NCI-H524 (cell line): ENCODE measurements at regions not wholly inside any gene's neighbourhood (a gene's known extent, or its start where the extent isn't known, plus 50 kb on each side); places are given as distances from the start of the nearest gene placed in this dataset.
A peak's percentile ranks its signal among the peaks of the same experiment; 100 is the strongest.
"Not testable (repeated sequence)": the region's sequence is repeated elsewhere in the genome, so short reads cannot be mapped to it uniquely, and the experiment has no call there.

ENCODE experiments used
- DNase-seq, 2 experiments: peaks; one replicate each; lab custom pipeline; 2025; lab: John Stamatoyannopoulos, UW

DNA sequence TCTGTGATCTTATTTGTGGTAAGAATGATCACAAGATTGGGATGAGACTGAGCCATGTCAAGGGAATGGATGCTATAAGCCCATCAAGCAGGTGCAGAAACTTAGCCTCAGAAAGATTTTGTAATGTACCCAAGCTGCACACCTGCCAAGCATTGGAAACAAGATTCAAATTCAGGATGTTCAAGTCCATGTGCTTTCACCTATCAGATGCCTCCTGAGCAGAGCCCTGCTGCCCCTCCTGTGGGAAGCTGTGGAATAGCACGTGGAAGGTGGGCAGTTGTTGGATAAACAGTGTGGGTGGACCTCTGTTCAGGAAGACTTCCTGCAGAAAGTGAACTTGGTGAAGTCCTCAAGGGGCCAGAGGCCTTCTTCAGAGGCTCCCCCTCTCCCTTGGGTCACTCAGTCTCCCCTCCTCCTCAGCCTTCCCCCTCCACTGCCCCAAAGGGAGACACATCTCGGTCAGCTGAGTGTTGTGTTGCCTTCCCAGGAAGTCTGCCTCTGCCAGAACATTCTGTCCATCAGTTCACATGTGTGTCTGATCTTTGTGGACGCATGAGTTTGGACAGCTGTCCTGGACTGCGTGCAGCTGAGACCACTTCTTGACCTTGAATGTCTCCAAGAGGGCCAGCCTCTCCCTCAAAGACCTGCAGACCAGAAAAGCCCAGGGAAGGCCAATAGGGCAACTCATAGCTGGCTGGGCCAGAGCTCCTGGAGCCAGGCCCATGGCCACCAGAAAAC, 186.1 kb downstream of the INHBB start:
- DNase-seq: no peak

DNA sequence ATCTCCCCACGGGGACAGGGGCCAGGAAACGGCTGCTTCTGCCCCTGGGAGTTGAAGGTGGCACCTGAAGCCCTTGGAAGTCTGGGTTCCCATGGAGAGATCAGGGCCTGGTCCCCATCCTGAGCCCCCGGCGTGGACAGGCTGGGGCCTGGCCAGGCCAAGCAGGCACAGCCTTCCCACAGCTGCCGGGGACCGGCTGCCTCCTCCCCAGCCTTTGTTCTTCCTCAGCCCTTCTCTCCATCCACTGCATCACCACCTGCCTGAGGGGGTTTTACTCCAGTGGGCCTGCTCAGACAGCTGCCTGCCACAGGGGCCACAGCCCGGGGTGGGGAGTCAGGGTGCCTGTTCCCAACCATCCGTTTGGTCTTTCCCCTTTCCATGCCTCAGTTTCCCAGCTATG, 187.7 kb downstream of the INHBB start:
- no peak for DNase-seq

DNA sequence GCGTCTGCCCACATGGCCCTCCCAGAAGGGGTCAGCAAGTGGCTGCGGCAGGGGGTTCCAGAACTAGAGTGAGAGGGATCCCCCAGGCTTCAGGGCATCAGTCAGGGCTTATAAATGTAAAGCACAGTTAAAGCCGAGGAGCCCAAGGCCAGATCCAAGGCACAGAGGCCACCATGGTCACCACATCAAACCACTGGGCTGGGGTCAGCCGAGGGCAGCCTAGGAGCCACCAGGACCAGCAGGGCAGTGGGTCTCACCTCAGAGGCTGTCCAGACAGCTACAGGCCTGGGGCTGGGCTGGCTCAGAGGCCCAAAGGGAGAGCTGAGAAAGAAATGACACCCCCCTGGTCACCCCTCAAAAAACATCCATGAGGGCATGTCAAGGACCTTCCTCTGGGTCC, 188.5 kb downstream of the INHBB start:
- no peak for DNase-seq

DNA sequence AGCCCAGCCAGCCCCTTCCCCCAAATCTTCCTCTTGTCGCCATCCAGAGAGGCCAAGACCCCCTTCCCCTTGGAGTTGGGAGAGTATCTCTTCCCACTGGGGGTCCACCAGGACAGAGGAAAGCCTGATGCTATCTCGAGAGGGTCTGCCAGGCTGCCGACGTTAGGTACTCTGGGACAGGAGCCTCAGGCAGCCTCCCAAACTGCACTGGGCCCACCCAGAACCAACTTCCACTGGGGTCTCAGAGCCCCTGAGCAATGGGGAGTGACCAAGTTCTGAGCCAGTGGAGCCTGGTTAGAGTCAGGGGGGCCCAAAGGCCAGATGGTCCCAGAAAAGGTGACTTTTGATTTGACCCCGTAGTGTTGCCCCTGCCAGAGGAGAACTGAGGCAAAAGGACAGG, 189.1 kb downstream of the INHBB start:
- DNase-seq: no peak

DNA sequence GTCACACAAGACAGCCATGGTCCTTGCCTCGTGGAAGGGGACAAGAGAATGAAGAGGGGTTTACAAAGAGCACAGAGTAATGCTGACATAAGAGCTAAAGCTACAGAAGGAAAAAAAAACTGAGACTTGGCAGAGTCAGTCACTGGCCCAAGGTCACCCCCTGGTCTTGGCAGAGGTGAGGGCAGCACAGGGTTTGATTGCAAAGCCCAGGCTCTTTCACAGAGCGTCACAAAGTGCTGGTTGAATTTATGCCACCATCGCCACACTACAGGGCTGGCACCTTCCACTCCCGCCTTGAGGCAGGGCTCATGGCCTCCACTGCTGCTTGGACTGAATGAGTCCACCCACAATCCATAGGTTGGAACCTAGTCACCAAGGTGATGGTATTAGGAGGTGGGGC, 190.2 kb downstream of the INHBB start:
- DNase-seq: no peak

DNA sequence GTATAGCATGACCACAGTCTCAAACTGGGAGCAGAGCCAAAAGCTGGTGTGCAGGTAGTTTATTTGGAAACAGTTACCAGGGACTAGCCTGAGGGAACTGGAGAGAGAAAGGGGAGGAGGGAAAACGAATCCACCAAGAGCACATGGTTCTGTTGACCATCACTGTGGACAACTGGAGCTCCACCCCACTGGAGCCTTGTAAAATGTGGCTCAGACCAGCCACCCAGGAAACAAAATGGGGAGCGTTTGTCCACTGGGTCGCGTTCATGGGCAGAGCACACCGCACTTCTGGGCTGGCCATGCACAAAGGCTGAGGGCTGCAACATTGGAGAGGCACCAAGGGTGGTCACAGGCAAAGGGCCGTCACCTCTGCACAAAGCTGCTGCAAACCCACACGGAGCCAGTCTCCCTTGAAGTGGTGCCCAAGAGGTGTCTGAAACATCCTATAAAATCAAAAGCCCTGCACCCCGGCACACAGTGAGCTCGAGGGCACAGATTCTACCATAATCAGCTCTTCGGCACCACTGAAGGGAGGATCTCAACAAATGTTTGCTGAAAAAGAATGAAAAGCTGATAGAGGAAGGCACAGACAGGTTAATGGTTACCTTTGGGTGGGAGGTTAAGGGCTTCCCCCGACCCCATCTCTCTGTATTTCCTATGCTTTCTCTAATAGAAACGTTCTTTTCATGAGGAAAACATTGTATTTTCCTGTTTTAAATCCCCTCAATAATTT, 192.9 kb downstream of the INHBB start:
- no peak for DNase-seq

DNA sequence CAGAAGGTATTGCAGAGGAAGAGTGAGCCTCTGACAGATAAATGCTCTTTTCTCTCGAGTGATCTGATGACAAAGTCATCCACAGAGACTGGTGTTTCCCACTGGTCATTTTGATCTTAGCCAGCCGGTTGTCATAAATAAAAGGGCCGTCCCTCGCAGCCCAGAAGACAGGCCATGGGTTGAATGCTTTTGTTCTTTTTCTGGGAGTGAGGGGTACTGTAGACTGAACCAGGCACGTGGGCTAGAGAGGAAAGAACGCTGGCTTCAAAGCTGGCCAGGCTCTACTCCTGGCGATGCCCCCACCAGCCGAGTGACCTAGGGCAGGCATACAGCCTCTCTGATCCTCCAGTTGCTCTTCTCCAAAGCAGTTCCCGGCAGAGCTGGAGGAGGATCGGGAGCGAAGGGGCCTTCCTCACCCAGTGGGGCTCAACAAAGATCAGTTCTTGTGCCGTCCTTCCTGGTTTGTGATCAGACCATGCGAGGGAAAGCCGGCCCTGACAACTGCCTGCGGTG, 193.5 kb downstream of the INHBB start:
- no peak for DNase-seq

DNA sequence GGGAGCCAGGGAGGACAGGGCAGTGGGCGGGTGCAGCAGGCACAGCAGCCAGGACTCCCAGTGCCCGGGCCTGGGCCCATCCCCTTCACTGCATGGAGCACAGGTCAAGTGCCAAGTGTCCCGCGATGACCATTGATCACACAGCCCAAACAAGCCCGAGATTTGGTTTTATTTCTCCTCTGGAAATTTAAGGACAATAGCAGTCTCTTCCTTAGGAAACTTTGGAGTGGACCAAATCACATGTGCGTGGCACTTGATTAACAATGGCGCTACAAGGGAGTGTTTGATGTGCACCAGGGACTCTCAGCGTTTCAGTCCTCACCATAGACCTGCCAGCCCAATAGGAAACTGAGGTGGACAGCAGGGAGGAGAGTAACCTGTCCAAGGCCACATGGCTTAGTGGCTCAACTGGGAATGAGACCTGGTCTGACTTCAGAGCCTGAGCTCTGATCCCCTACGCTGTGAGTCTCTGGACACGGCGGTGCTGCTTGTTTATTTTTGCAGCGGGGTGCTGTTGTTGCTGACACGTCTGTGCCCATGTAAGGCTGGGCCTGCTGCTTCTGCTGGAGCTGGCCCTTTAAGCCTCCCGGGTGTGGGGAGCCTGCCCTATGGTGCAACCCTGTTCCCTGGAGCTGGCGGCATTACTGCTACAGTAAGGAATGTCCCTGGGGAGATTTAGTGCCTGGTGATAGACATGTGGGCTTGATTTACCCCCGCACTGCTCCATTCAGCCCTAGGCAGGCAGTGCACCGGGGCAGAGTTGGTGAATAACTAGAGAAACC, 194.2 kb downstream of the INHBB start:
- DNase-seq: no peak

DNA sequence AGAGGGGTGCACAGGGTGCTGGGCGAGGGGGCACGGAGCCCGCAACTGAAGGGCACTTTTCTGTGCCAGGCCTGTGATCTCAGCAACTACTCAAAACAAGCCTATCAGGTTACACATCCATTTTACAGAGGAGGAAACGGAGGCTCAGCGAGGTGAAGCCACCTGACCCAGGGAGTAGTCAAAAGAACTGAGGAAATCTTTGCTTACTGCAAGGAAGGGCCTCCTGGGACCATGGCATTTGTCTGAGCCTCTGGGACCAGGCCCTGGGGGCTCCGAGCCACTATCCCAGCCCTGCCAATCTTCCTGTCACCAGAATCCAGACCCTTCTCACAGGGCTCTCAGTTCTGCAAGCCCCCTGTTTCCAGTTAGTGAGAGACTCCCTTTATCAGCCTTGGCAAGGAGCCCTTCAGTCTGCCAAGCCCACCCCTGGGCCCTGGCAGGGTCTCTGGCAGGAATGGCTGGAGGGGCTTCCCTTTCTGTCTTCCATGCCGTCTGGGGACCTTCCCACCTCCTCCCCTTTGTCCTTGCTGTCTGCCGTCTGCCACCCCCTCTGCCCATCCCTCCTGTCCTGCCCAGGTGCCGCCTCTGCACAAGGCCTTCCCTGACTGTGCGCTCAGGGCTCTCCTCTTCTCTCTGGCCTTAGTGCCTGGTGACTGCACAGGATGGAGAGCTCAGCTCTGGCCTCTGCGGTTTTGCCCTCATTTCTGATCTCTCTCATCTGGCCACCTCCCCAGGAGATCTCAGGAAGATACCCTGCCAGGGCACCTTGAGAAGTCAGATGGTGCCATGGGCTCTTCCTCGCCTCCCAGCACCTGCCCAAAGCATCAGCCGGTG, 194.7 kb upstream of the GLI2 start:
- no peak for DNase-seq

DNA sequence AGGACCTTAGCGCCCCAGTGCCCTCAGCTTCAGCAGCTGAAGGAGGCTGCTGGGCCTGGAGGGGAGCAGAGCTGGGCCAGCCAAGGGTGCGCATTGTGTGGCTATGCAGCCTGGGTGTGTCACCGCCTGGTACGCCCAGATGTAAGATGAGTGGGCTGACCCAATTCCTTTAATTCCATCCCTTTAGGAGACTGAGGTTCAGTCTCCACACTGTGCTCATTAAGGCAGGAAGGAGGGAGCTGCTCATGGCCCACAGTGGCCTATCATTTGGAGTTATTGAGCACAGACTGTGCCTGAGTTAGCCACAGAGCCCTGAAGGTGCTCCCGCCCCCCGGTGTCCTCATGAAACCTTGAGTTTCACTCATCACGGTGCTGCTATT, 194.1 kb upstream of the GLI2 start:
- no peak for DNase-seq

DNA sequence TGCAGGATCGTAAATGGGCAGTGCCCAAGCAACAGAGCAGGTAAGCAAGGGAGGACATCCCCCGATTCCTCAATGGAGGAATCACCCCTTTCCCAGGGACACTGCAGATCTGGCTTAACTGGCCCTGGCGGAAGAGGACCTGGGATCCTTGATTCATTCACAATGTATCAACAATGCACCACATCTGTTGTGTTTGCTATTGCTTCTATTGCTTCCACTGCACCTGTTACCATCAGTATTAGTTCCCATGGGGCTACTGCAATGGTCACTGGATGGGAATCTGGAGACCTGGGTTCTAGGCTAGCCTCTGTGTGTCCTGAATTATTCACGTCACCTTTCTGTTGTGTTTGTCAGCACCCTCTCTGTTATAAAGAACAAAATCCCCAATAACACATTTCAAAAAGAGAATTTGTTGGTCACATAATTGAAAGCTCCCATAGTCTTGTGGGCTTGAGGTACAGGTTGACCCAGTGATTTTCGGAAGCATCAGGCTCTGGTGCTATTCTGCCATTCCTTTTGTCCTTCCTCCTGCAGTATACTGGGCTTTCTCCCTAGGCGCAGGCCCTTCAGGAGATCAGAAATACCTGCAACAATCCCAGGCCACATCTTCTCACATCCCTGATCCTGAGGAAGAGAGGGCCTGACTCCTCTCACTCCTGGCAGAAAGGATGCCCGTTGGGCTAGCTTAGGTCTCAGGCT, 193.5 kb upstream of the GLI2 start:
- no peak for DNase-seq

DNA sequence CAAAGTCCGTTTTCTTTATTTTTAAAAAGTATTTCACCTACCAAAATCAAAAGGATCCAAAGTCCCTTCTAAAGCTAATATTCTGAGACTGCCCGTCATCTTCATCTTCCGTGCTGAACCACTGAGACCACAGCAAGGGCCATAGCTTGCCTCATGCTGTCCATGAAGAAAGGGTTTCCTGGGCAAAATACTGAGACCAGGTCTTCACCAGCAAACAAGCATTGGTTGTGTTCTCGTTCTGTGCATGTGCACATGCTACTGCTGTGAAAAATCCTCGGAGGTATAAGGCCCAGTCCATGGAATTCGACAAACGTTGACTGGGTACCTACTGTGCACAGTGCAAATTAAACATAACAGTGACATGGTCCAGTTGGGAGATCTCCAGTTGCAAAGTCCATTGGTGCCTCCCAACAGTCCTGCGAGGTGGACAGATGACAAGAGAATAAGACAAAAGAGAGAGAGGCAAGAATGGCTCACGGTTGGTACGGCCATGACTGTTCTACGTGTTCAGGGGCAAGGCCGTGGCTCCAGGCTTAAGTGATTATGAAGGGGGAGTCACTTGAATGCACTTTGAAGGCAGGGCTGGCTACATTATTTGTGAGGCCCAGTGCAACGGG, 192.6 kb upstream of the GLI2 start:
- DNase-seq: no peak

DNA sequence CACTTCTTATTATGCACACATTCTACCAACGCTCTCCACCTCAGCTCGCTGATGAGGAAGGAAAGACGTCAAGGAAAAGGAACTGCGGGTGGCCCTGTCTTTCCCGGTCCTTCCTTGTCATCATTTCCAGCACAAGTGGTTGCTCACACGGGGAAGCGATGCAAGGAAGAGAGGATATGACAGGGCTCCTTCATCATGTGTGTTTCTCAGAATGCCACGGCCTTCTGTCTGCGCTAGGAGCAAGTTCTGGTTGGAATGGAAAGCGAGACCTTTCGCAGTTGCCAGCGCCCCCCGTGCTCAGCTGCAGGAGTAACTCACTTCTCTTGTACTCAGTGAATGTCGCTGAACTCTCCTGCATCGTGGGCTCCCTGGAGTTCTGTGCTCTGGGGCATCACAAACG, 191.8 kb upstream of the GLI2 start:
- DNase-seq: no peak

DNA sequence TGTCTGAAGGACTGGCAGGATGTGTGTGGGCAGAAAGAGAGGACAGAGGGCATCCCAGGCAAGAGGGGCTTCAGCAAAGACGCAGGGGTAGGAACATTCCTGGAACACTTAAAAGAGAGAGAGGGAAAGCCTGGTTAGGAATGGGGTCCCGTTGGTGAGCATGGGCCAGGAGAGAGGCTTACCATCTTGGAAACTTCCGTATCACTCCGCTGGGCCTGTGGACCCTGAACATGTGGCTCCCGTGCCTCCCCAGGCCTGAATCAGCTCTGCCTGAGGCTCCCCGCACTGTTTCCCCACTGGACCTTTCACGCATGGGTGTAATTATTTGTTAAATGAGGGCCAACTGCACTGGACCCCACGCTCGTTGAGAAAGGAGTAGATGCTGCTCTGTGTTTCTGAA, 191.1 kb upstream of the GLI2 start:
- DNase-seq: no peak

DNA sequence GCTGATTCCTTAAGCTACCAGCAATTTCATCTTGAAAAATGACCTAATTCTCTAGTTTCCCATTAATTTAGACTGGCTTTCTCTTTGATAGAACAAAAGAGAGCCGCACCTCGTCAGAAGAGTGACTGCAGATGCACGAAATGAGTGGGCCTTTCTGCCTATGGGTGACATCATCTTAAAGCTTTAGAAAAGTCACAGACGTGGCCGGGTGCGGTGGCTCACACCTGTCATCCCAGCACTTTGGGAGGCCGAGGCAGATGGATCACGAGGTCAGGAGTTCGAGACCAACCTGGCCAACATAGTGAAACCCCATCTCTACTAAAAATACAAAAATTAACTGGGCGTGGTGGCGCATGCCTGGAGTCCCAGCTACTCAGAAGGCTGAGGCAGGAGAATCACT, 190.7 kb upstream of the GLI2 start:
- DNase-seq: not testable (repeated sequence)

DNA sequence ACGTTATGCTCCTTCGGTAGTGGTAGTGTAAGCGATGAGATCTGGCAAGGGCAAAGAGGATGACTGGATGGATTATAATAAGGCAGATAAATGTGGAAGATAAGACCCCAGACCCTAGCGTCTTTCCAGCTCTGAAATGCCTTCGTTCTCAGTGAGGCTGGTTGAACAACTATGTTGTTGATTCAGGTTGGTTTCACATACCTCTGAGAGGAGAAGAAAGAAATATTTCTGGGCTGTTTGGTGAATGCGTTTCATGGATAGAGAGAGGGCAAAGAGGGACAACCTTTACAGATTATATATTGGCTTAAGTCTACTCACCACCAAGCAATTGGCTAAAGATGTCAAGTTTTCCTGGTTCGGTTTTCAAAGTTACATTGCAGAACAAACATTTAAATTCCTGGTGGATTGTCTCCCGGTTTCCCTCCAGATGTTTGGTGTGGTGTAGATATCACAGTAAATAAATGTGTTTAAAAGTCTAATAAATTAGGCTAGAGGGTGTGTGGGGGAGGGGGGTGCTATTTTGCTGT, 190.1 kb upstream of the GLI2 start:
- DNase-seq: no peak

DNA sequence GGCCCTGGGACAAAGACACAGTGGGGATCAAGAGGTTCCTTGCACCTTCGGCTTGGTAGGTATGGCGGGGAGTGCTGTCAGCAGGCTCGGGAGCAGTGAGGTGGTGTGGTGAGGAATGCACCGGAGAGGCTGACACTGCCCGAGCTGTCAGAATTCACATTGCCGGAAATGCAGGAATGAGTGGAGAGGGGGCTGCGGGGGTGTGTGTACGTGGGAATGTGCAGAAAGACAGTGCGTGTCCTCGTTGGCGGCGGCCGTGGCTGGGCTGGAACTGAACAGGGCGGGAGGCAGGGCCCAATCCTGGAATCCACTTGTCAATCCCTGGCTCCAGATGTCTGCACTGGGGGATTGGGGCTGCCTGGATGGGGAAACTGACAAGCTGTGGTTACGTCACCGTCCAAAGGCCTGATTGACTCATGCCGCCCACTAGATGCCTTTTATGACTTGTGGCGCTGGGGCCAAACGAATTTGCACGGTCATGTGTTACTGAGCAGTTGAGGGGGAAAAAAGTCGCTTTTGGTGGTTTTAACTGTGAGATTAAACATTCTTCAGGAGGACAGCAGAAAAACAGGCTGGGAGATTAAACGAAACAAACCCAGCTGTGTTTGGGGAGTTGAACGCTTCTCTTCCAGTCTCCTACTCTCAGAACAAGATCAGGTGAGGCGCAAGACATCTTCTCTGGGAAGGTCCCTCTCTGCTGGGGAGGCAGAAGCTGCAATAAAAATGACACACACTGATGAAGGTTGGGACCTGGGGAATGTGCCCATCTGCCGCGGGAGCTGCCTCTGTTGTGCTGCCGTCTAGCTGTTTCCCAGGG, 189.4 kb upstream of the GLI2 start:
- DNase-seq: peak in 1 of 2 experiments; percentile 6

DNA sequence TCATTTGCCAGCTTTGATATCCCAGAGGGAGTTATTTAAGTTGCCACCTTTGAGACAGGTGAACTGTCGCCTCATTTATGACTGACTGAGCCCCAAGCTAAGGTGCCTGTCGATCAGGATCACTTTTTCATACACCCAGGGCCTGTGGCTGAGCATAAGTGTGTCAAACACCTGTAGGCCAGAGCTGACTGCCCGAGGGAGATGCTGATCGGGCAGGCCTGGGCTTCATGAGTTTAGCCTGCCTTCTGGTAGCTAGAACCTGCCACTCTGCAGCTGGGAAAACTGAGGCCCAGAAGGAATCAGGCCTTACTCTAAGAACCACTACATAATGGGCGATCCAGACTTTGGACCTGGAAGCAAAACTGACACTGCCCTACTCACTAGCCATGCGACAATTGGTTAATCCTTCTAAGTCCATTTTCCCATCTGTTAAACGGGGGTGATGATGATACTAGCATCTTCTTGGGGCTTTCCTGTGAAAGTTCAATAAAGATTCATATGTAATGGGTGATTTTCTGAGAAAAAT, 188.7 kb upstream of the GLI2 start:
- no peak for DNase-seq

DNA sequence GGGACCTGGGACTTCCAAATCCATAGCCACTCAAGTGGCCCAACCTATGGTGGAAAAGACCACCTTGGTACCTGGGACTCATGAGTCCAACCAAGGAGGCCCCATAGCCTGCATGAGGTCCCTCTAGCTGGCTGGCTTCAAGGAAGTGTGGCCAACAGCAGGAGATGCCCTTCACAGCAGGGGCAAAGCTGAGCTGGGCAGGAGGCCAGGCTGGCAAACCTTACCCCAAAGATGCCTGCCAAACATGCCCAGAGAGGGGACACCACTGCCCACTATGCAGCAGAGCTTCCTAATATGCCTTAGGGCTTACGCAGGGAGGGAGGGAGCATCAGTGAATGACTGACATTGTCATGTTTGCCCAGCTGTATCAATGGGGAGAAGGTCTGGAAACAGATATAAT, 188.0 kb upstream of the GLI2 start:
- DNase-seq: no peak
